ENCODE measurements at regions not wholly inside any gene's neighbourhood (a gene's known extent, or its start where the extent isn't known, plus 50 kb on each side); places are given as distances from the start of the nearest gene placed in this dataset.

DNA sequence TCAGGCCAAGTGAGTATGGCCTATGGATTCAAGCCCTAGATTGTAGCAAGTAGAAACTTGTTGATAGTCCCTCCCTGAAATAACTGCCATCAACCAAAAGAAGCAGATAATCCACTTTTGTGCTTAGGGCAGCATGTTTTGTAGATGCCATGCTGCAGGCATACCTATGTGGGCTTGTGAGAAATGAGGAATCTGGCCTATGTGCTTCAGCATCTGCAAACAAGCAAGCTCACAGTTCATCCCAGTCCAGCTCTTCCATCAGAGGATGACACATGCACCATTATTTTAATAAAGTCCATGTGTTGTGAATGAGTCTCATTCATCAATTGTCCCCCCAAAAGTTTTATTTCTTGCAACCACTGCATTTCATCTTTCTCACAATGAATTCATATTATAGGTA lies 421.9 kb upstream of the DIPK2B start:
- TF ChIP-seq, protein P1, sequence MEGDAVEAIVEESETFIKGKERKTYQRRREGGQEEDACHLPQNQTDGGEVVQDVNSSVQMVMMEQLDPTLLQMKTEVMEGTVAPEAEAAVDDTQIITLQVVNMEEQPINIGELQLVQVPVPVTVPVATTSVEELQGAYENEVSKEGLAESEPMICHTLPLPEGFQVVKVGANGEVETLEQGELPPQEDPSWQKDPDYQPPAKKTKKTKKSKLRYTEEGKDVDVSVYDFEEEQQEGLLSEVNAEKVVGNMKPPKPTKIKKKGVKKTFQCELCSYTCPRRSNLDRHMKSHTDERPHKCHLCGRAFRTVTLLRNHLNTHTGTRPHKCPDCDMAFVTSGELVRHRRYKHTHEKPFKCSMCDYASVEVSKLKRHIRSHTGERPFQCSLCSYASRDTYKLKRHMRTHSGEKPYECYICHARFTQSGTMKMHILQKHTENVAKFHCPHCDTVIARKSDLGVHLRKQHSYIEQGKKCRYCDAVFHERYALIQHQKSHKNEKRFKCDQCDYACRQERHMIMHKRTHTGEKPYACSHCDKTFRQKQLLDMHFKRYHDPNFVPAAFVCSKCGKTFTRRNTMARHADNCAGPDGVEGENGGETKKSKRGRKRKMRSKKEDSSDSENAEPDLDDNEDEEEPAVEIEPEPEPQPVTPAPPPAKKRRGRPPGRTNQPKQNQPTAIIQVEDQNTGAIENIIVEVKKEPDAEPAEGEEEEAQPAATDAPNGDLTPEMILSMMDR (IDR thresholded peaks at IDR 0.05): no peak
- TF ChIP-seq POLR2A (IDR thresholded peaks at IDR 0.05): no peak
